DOHH2 (cell line): ENCODE measurements at regions not wholly inside any gene's neighbourhood (a gene's known extent, or its start where the extent isn't known, plus 50 kb on each side); places are given as distances from the start of the nearest gene placed in this dataset.

Experiments
- H3F3A ChIP-seq: fragments of 200-600 bp; sonication (generic), shearing (Covaris generic); 2 replicates; pipeline ENCODE4 v1.6.0; 2016; ENCODE audit warnings: antibody characterized with exemption, mild to moderate bottlenecking; ENCODE audit not compliant: control insufficient read depth, insufficient read depth
- H3K27ac ChIP-seq: fragments of 200-600 bp; sonication (generic); 2 replicates; pipeline ENCODE4 v1.5.1; 2014; ENCODE audit warnings: low read depth, mild to moderate bottlenecking, low read length, moderate library complexity
- H3K27me3 ChIP-seq: fragments of 200-600 bp; sonication (generic); 2 replicates; pipeline ENCODE4 v1.6.1; 2014; ENCODE audit warnings: mild to moderate bottlenecking, low read length, mixed read lengths; ENCODE audit not compliant: control insufficient read depth
- H3K36me3 ChIP-seq: fragments of 200-600 bp; sonication (generic); 2 replicates; pipeline ENCODE4 v1.6.1; 2014; ENCODE audit warnings: mild to moderate bottlenecking, low read length, moderate library complexity, mixed read lengths; ENCODE audit not compliant: control insufficient read depth
- H3K4me1 ChIP-seq: fragments of 200-600 bp; sonication (generic); 2 replicates; pipeline ENCODE4 v1.6.1; 2014; ENCODE audit warnings: mild to moderate bottlenecking, low read length, mixed read lengths; ENCODE audit not compliant: control insufficient read depth
- H3K4me2 ChIP-seq: fragments of 200-600 bp; sonication (generic); 2 replicates; pipeline ENCODE4 v1.6.0; 2014; ENCODE audit warnings: mild to moderate bottlenecking, low read length, moderate library complexity
- H3K4me3 ChIP-seq: fragments of 200-600 bp; sonication (generic); 2 replicates; pipeline ENCODE4 v1.5.1; 2014; ENCODE audit warnings: mild to moderate bottlenecking, low read length, mixed read lengths
- H3K79me2 ChIP-seq: fragments of 200-600 bp; sonication (generic); 2 replicates; pipeline ENCODE4 v1.6.1; 2014; ENCODE audit warnings: mild to moderate bottlenecking, low read length, mixed read lengths; ENCODE audit not compliant: control insufficient read depth
- H3K9me2 ChIP-seq: fragments of 200-600 bp; sonication (generic); replicated peaks from 2 replicates; pipeline ENCODE4 v1.6.1; 2014; ENCODE audit warnings: mild to moderate bottlenecking, low read length, mixed read lengths; ENCODE audit not compliant: control insufficient read depth
- H3K9me3 ChIP-seq: fragments of 200-600 bp; sonication (generic); 2 replicates; pipeline ENCODE4 v1.6.1; 2014; ENCODE audit warnings: antibody characterized with exemption, low read length, mixed read lengths; ENCODE audit not compliant: control insufficient read depth, insufficient read depth
- H4K20me1 ChIP-seq: fragments of 200-600 bp; sonication (generic); 2 replicates; pipeline ENCODE4 v1.6.0; 2014; ENCODE audit warnings: low read depth, mild to moderate bottlenecking, antibody characterized with exemption, low read length, moderate library complexity; ENCODE audit not compliant: control insufficient read depth, insufficient read depth
- EZH2phosphoT487 ChIP-seq: fragments of 200-600 bp; sonication (generic); IDR thresholded peaks from 2 replicates; pipeline ENCODE4 v1.6.1; 2017; ENCODE audit warnings: borderline replicate concordance, mild to moderate bottlenecking, antibody characterized with exemption, low read length, moderate library complexity, mixed read lengths
- TF ChIP-seq, protein P1 (sequence below): fragments of 200-600 bp; sonication (generic); IDR thresholded peaks from one replicate; pipeline ENCODE4 v1.5.1; 2014; ENCODE audit warnings: antibody characterized with exemption, mild to moderate bottlenecking, low read depth, low read length; ENCODE audit not compliant: poor library complexity, severe bottlenecking

- Histone ChIP-seq H3K4me2 (no peak overlapping the region), H3K9me3 (no peaks in the 10 kb centered on the region), H3K4me1 (no peaks in the 10 kb centered on the region), H3K79me2 (no peaks in the 10 kb centered on the region), H3K27me3 (no peaks in the 10 kb centered on the region), H3K9me2 (no peaks in the 10 kb centered on the region), H4K20me1 (no peaks in the 10 kb centered on the region), H3K36me3 (no peaks in the 10 kb centered on the region), H3K27ac (no peak overlapping the region), H3K4me3 (no peak overlapping the region), H3F3A (no peaks in the 10 kb centered on the region)
- TF ChIP-seq, protein P1, sequence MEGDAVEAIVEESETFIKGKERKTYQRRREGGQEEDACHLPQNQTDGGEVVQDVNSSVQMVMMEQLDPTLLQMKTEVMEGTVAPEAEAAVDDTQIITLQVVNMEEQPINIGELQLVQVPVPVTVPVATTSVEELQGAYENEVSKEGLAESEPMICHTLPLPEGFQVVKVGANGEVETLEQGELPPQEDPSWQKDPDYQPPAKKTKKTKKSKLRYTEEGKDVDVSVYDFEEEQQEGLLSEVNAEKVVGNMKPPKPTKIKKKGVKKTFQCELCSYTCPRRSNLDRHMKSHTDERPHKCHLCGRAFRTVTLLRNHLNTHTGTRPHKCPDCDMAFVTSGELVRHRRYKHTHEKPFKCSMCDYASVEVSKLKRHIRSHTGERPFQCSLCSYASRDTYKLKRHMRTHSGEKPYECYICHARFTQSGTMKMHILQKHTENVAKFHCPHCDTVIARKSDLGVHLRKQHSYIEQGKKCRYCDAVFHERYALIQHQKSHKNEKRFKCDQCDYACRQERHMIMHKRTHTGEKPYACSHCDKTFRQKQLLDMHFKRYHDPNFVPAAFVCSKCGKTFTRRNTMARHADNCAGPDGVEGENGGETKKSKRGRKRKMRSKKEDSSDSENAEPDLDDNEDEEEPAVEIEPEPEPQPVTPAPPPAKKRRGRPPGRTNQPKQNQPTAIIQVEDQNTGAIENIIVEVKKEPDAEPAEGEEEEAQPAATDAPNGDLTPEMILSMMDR: no peak
- no peak for TF ChIP-seq EZH2phosphoT487
Measured at GRCh38 chr4:53776141-53776540, 184.9 kb upstream of the LNX1 start.

- Histone ChIP-seq H3K9me2 (no peaks in the 10 kb centered on the region), H3K4me3 (no peak overlapping the region), H3K27ac (no peak overlapping the region), H3K4me2 (no peak overlapping the region), H3K27me3 (no peaks in the 10 kb centered on the region), H3K79me2 (no peaks in the 10 kb centered on the region), H4K20me1 (no peaks in the 10 kb centered on the region), H3K36me3 (no peaks in the 10 kb centered on the region), H3F3A (no peaks in the 10 kb centered on the region), H3K4me1 (no peaks in the 10 kb centered on the region), H3K9me3 (no peaks in the 10 kb centered on the region)
- TF ChIP-seq, protein P1: no peak
- no peak for TF ChIP-seq EZH2phosphoT487
Measured at GRCh38 chr4:53775381-53775780, 184.1 kb upstream of the LNX1 start.

DNA sequence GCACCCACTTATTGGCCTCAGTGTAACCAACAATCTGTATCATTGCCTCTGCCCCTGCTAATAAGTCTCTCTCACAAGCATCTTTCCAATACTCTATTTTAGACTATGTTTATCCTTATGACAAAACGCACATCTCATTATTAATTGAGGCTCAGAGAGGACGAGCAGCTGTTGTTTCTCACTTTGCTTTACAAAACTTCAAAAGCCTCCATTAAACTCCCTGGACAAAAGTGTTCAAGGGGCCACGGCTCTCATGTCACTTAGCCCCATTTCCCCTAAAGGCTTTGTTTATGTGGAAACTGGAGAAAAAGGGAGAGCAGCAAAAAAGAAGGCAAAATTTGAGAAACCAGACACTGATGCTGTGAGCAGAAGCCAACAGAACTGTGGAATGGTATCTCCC lies 180.0 kb upstream of the LNX1 start:
- Histone ChIP-seq H3K9me3 (no peaks in the 10 kb centered on the region), H3K4me1 (no peaks in the 10 kb centered on the region), H3K9me2 (no peaks in the 10 kb centered on the region), H3F3A (no peaks in the 10 kb centered on the region), H3K36me3 (no peaks in the 10 kb centered on the region), H3K27ac (no peak overlapping the region), H4K20me1 (no peaks in the 10 kb centered on the region), H3K27me3 (no peaks in the 10 kb centered on the region), H3K79me2 (no peaks in the 10 kb centered on the region), H3K4me2 (no peak overlapping the region), H3K4me3 (no peak overlapping the region)
- no peak for TF ChIP-seq EZH2phosphoT487
- TF ChIP-seq, protein P1: no peak

DNA sequence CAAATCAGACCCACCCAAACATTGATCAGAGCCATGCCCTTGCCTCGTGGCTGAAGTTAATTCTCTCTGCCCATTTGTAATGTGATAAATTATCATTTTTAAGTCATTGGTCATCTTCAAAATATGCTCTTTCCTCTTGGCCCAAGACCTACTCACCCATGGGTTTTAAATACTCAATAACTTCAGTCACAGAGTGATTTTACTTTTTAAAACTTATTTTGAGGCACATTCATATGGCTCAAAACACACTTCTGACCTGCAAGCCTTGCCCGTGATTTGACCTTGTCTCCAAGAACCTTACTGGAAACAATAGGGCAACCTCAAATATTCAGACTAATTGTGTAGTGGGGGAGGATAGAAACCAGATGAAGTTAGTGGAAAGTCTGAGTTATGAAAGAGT lies 176.2 kb upstream of the LNX1 start:
- Histone ChIP-seq H3K9me3 (no peaks in the 10 kb centered on the region), H3K4me1 (peaks cover 9% of the 10 kb centered on the region), H4K20me1 (no peaks in the 10 kb centered on the region), H3K27ac (no peak overlapping the region), H3K27me3 (no peaks in the 10 kb centered on the region), H3K9me2 (no peaks in the 10 kb centered on the region), H3K4me3 (no peak overlapping the region), H3K79me2 (no peaks in the 10 kb centered on the region), H3F3A (no peaks in the 10 kb centered on the region), H3K4me2 (no peak overlapping the region), H3K36me3 (no peaks in the 10 kb centered on the region)
- no peak for TF ChIP-seq EZH2phosphoT487
- TF ChIP-seq, protein P1: no peak
